IgD-negative memory B cell (primary cell): ENCODE measurements at regions not wholly inside any gene's neighbourhood (a gene's known extent, or its start where the extent isn't known, plus 50 kb on each side); places are given as distances from the start of the nearest gene placed in this dataset.

Experiments
- H3K27ac Mint-ChIP-seq, 3 donors: one replicate each; pipeline ENCODE4 v1.8.0; 2020 to 2022; ENCODE audit warnings: mild to moderate bottlenecking in 3 of 3, mixed read lengths in 3 of 3, moderate library complexity in 1 of 3
- H3K27me3 Mint-ChIP-seq: one replicate; pipeline ENCODE4 v1.8.0; 2021; ENCODE audit warnings: mixed read lengths
- H3K36me3 Mint-ChIP-seq: one replicate; pipeline ENCODE4 v1.8.0; 2020; ENCODE audit warnings: mild to moderate bottlenecking, mixed read lengths
- H3K4me1 Mint-ChIP-seq, 3 donors: one replicate each; pipeline ENCODE4 v1.8.0; 2020 to 2022; ENCODE audit warnings: mixed read lengths in 3 of 3, mild to moderate bottlenecking in 1 of 3
- H3K4me3 Mint-ChIP-seq, 4 donors: one replicate each; pipeline ENCODE4 v1.8.0; 2020 to 2022; ENCODE audit warnings: mild to moderate bottlenecking in 4 of 4, mixed read lengths in 4 of 4, moderate library complexity in 3 of 4
- H3K9me3 Mint-ChIP-seq, 3 donors: one replicate each; pipeline ENCODE4 v1.8.0; 2020 to 2021; ENCODE audit warnings: mixed read lengths in 3 of 3, mild to moderate bottlenecking in 1 of 3

- Mint-ChIP-seq H3K9me3 (peaks cover 0 to 5% (median 4%) of the 10 kb centered on the region in 3 donors), H3K27ac (no peak overlapping the region), H3K27me3 (no peaks in the 10 kb centered on the region)
Measured at GRCh38 chr3:76582632-76583378, 457.1 kb upstream of the ROBO2 start.

GRCh38 chr3:76585794-76586392, 454.0 kb upstream of the ROBO2 start:
- peaks cover 0 to 4% (median 4%) of the 10 kb centered on the region in 3 donors for H3K9me3 Mint-ChIP-seq
- H3K27me3 Mint-ChIP-seq = no peaks in the 10 kb centered on the region
- H3K4me1 Mint-ChIP-seq = peaks cover 0 to 1% (median 0%) of the 10 kb centered on the region in 3 donors
- no peak overlapping the region for H3K4me3 Mint-ChIP-seq
- no peaks in the 10 kb centered on the region for H3K36me3 Mint-ChIP-seq
- no peak overlapping the region for H3K27ac Mint-ChIP-seq

More at GRCh38 chr3:76582632-76583378, 457.1 kb upstream of the ROBO2 start:
- H3K4me1 Mint-ChIP-seq = peaks cover 0 to 1% (median 0%) of the 10 kb centered on the region in 3 donors
- no peak overlapping the region for H3K4me3 Mint-ChIP-seq
- no peaks in the 10 kb centered on the region for H3K36me3 Mint-ChIP-seq

GRCh38 chr3:76586471-76586870, 453.4 kb upstream of the ROBO2 start:
- no peaks in the 10 kb centered on the region for H3K36me3 Mint-ChIP-seq
- no peak overlapping the region for H3K27ac Mint-ChIP-seq
- H3K4me3 Mint-ChIP-seq = no peak overlapping the region
- H3K4me1 Mint-ChIP-seq = no peaks in the 10 kb centered on the region
- H3K27me3 Mint-ChIP-seq = no peaks in the 10 kb centered on the region
- peaks cover 0 to 4% (median 4%) of the 10 kb centered on the region in 3 donors for H3K9me3 Mint-ChIP-seq

- Mint-ChIP-seq H3K36me3 (no peaks in the 10 kb centered on the region), H3K27ac (peak overlapping the region in 1 of 3 donors; percentile 0), H3K9me3 (peaks cover 3 to 6% (median 3%) of the 10 kb centered on the region in 3 donors), H3K27me3 (no peaks in the 10 kb centered on the region), H3K4me3 (no peak overlapping the region), H3K4me1 (no peaks in the 10 kb centered on the region)
Measured at GRCh38 chr3:76610150-76610549, 429.7 kb upstream of the ROBO2 start.

GRCh38 chr3:76615719-76616118, 424.2 kb upstream of the ROBO2 start:
- Mint-ChIP-seq H3K27ac (no peak overlapping the region), H3K36me3 (no peaks in the 10 kb centered on the region), H3K27me3 (no peaks in the 10 kb centered on the region)

GRCh38 chr3:76624164-76624563, 415.7 kb upstream of the ROBO2 start:
- H3K27ac Mint-ChIP-seq = no peak overlapping the region
- H3K4me1 Mint-ChIP-seq = no peaks in the 10 kb centered on the region
- no peak overlapping the region for H3K4me3 Mint-ChIP-seq
- no peaks in the 10 kb centered on the region for H3K36me3 Mint-ChIP-seq
- H3K9me3 Mint-ChIP-seq = peaks cover 9 to 28% (median 17%) of the 10 kb centered on the region in 3 donors
- no peaks in the 10 kb centered on the region for H3K27me3 Mint-ChIP-seq

More at GRCh38 chr3:76615719-76616118, 424.2 kb upstream of the ROBO2 start:
- H3K4me3 Mint-ChIP-seq = no peak overlapping the region
- H3K4me1 Mint-ChIP-seq = no peaks in the 10 kb centered on the region
- H3K9me3 Mint-ChIP-seq = peaks cover 0 to 10% (median 4%) of the 10 kb centered on the region in 3 donors

- H3K9me3 Mint-ChIP-seq = peaks cover 9 to 21% (median 16%) of the 10 kb centered on the region in 3 donors
Measured at GRCh38 chr3:76627236-76627635, 412.7 kb upstream of the ROBO2 start.

GRCh38 chr3:76631251-76631650, 408.6 kb upstream of the ROBO2 start:
- no peaks in the 10 kb centered on the region for H3K4me1 Mint-ChIP-seq
- H3K27me3 Mint-ChIP-seq = no peaks in the 10 kb centered on the region
- peaks cover 2 to 6% (median 2%) of the 10 kb centered on the region in 3 donors for H3K9me3 Mint-ChIP-seq
- no peak overlapping the region for H3K4me3 Mint-ChIP-seq
- H3K36me3 Mint-ChIP-seq = no peaks in the 10 kb centered on the region
- H3K27ac Mint-ChIP-seq = no peak overlapping the region

More at GRCh38 chr3:76627236-76627635, 412.7 kb upstream of the ROBO2 start:
- Mint-ChIP-seq H3K4me3 (no peak overlapping the region), H3K4me1 (no peaks in the 10 kb centered on the region), H3K36me3 (no peaks in the 10 kb centered on the region), H3K27me3 (no peaks in the 10 kb centered on the region), H3K27ac (no peak overlapping the region)

GRCh38 chr3:76638006-76638405, 401.9 kb upstream of the ROBO2 start:
- no peaks in the 10 kb centered on the region for H3K27me3 Mint-ChIP-seq
- H3K36me3 Mint-ChIP-seq = no peaks in the 10 kb centered on the region
- H3K27ac Mint-ChIP-seq = no peak overlapping the region
- no peaks in the 10 kb centered on the region for H3K4me1 Mint-ChIP-seq
- H3K4me3 Mint-ChIP-seq = no peak overlapping the region
- peaks cover 0 to 6% (median 5%) of the 10 kb centered on the region in 3 donors for H3K9me3 Mint-ChIP-seq

GRCh38 chr3:76643623-76644304, 396.1 kb upstream of the ROBO2 start:
- Mint-ChIP-seq H3K27ac (no peak overlapping the region), H3K4me1 (no peaks in the 10 kb centered on the region)

GRCh38 chr3:76644305-76644675, 395.6 kb upstream of the ROBO2 start:
- Mint-ChIP-seq H3K27me3 (no peaks in the 10 kb centered on the region), H3K4me3 (no peak overlapping the region), H3K9me3 (peaks cover 0 to 9% (median 5%) of the 10 kb centered on the region in 3 donors), H3K27ac (no peak overlapping the region), H3K4me1 (no peaks in the 10 kb centered on the region), H3K36me3 (no peaks in the 10 kb centered on the region)

More at GRCh38 chr3:76643623-76644304, 396.1 kb upstream of the ROBO2 start:
- H3K9me3 Mint-ChIP-seq = peaks cover 0 to 9% (median 5%) of the 10 kb centered on the region in 3 donors
- no peaks in the 10 kb centered on the region for H3K27me3 Mint-ChIP-seq
- H3K36me3 Mint-ChIP-seq = no peaks in the 10 kb centered on the region
- H3K4me3 Mint-ChIP-seq = no peak overlapping the region

GRCh38 chr3:76645724-76646123, 394.2 kb upstream of the ROBO2 start:
- peaks cover 0 to 6% (median 0%) of the 10 kb centered on the region in 3 donors for H3K9me3 Mint-ChIP-seq

GRCh38 chr3:76646921-76647562, 392.9 kb upstream of the ROBO2 start:
- Mint-ChIP-seq H3K36me3 (no peaks in the 10 kb centered on the region), H3K9me3 (peaks cover 0 to 6% (median 0%) of the 10 kb centered on the region in 3 donors), H3K4me3 (no peak overlapping the region), H3K4me1 (no peaks in the 10 kb centered on the region), H3K27ac (no peak overlapping the region), H3K27me3 (no peaks in the 10 kb centered on the region)

More at GRCh38 chr3:76645724-76646123, 394.2 kb upstream of the ROBO2 start:
- no peaks in the 10 kb centered on the region for H3K4me1 Mint-ChIP-seq
- H3K4me3 Mint-ChIP-seq = no peak overlapping the region
- H3K27ac Mint-ChIP-seq = no peak overlapping the region
- H3K36me3 Mint-ChIP-seq = no peaks in the 10 kb centered on the region
- H3K27me3 Mint-ChIP-seq = no peaks in the 10 kb centered on the region

- no peaks in the 10 kb centered on the region for H3K4me1 Mint-ChIP-seq
- peaks cover 0 to 8% (median 2%) of the 10 kb centered on the region in 3 donors for H3K9me3 Mint-ChIP-seq
- H3K36me3 Mint-ChIP-seq = no peaks in the 10 kb centered on the region
- no peaks in the 10 kb centered on the region for H3K27me3 Mint-ChIP-seq
- H3K4me3 Mint-ChIP-seq = no peak overlapping the region
- no peak overlapping the region for H3K27ac Mint-ChIP-seq
Measured at GRCh38 chr3:76651784-76652183, 388.1 kb upstream of the ROBO2 start.

- no peak overlapping the region for H3K4me3 Mint-ChIP-seq
- no peaks in the 10 kb centered on the region for H3K4me1 Mint-ChIP-seq
- no peaks in the 10 kb centered on the region for H3K27me3 Mint-ChIP-seq
- H3K9me3 Mint-ChIP-seq = peaks cover 0 to 8% (median 2%) of the 10 kb centered on the region in 3 donors
- H3K36me3 Mint-ChIP-seq = no peaks in the 10 kb centered on the region
- H3K27ac Mint-ChIP-seq = no peak overlapping the region
Measured at GRCh38 chr3:76652524-76652923, 387.4 kb upstream of the ROBO2 start.
